ENCODE measurements at regions not wholly inside any gene's neighbourhood (a gene's known extent, or its start where the extent isn't known, plus 50 kb on each side); places are given as distances from the start of the nearest gene placed in this dataset.

- TF ChIP-seq CTCF (IDR thresholded peaks at IDR 0.05; ENCODE audit: poor library complexity) (no peak), EZH2phosphoT487 (IDR thresholded peaks at IDR 0.05; ENCODE audit: low read depth, severe bottlenecking, unreplicated experiment) (no peak), EZH2 (IDR thresholded peaks at IDR 0.05; ENCODE audit: borderline replicate concordance) (no peak)
These were observed 93.6 kb downstream of the TASL start for GRCh38 chrX:30483996-30484395.
